IPS DF 6.9 (cell line): ENCODE measurements at regions not wholly inside any gene's neighbourhood (a gene's known extent, or its start where the extent isn't known, plus 50 kb on each side); places are given as distances from the start of the nearest gene placed in this dataset.
A peak's percentile ranks its signal among the peaks of the same experiment; 100 is the strongest.

ENCODE experiments used
- DNase-seq: peaks from one replicate; pipeline ENCODE4 v3.0.0-alpha.2; 2013; ENCODE audit warnings: low read depth, low spot score
- H3K27ac ChIP-seq: one replicate; pipeline ENCODE4 v1.5.1; 2013; ENCODE audit warnings: low read length, control low read depth
- H3K27me3 ChIP-seq: 2 replicates; pipeline ENCODE4 v1.6.1; 2013; ENCODE audit warnings: mild to moderate bottlenecking, low read length; ENCODE audit not compliant: control insufficient read depth, insufficient read depth
- H3K36me3 ChIP-seq: 2 replicates; pipeline ENCODE4 v1.6.1; 2013; ENCODE audit warnings: low read length; ENCODE audit not compliant: control insufficient read depth, insufficient read depth
- H3K4me1 ChIP-seq: 2 replicates; pipeline ENCODE4 v1.6.1; 2013; ENCODE audit warnings: low read length; ENCODE audit not compliant: control insufficient read depth, insufficient read depth
- H3K4me3 ChIP-seq: 2 replicates; pipeline ENCODE4 v1.5.1; 2013; ENCODE audit warnings: mild to moderate bottlenecking, low read length
- H3K9me3 ChIP-seq: 2 replicates; pipeline ENCODE4 v1.6.1; 2013; ENCODE audit warnings: low read length, inconsistent platforms; ENCODE audit not compliant: control insufficient read depth, insufficient read depth
- WGBS: extraction: QIAGEN DNeasy Blood & Tissue Kit; methylation state at CpG from one replicate; pipeline ENCODE4 v1.1.7; 2013; ENCODE audit warnings: mixed read lengths, missing lambda C conversion rate; ENCODE audit not compliant: insufficient read length, insufficient coverage; 5-methylcytosine and 5-hydroxymethylcytosine counted together

DNA sequence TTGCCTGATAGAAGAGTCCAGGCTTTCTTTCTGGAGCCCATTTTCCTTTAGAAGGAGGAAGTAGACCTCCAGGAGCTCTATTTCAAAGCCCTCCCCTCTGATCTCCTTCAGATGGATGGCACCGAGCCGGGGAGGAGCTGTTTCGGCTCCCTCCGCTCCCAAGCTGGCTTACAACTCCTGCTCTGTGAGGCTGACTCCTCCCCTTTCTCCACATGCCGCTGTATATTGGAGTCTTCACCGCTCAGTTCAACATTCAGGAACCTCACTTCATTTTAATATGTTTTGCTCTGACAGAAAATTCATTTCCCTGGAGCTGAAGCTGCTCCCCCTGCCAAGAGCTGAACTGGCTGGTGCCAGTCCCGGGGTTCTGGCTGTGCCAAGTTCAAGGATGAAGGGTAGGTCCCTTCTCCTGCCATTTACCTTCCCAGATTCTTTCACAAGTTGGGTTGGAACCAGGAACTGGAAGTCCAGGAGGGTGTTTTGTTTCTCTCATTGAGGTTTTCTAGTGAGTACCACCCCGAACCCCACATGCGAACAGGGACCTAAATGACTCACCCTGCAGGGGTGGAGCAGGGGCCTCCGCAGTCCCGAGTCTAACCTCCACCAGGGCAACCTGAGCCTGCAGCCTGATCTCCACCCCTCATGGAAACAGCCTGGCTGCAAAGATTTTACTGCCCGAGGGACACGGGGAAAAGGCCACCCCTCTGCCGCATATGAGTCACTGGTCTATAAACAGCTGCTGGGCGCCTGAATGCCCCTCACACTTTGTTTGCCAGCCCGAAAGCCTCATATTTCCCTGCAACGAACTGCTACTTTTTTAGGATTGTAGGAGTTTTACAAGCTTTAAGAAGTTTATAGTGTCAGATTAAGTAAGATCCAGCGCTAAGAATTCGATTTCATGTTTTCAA, 68.6 kb upstream of the FOXA2 start:
- no peak overlapping the region for H3K27ac ChIP-seq
- no peak for DNase-seq
- WGBS, result no CpG with 5 or more reads among the region's 19 CpGs

DNA sequence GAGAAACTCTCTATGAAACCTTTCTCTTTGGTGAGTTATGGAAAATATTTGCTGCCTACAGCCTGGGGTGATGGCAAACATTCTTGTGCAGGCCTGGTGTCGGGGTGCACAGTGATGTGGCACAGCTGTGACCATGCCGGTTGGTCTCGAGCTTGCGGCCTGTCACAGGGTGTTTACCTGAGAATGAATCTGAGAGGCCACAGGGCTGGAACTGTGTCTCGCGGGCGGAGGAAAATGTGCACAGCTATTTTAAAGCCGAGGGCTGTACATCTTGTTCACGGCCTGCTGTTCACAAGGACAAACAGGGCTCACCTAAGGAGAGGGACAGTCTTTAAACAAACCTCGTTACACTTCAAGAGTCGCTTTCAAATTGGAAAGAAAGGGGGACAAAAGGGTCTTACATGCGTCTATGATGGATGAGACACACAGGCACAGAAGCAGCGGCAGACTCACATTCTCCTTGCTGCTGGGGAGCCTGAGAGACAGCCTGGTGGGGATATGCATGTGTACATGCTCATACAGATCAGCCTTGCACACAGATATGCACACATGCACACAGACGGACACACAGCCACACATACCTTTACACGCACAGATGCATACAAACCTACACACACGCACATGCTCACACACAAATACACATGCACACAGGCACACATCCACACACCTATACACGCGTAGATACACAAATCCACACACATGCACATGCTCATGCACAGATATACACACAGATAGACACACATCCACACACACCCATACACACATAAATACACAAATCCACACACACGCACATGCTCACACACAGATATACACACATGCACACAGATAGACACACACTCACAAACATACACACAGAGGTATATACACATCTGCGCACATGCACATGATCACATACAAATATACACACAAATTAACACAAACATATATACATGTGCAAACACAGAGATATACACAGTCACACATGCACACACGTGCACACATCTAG, 69.6 kb upstream of the FOXA2 start:
- DNase-seq, result no peak
- Histone ChIP-seq H3K9me3 (no peaks in the 10 kb centered on the region), H3K27ac (no peak overlapping the region), H3K4me3 (no peak overlapping the region), H3K4me1 (peaks cover 3% of the 10 kb centered on the region; the same call in 1 of the 2 replicates), H3K27me3 (no peaks in the 10 kb centered on the region), H3K36me3 (no peaks in the 10 kb centered on the region)
- no CpG with 5 or more reads among the region's 21 CpGs for WGBS

More for the DNA sequence above, 68.6 kb upstream of the FOXA2 start:
- H3K4me3 ChIP-seq, result no peak overlapping the region
- no peaks in the 10 kb centered on the region for H3K27me3 ChIP-seq
- no peaks in the 10 kb centered on the region for H3K9me3 ChIP-seq
- H3K4me1 ChIP-seq, result peaks cover 3% of the 10 kb centered on the region; the same call in 1 of the 2 replicates
- H3K36me3 ChIP-seq, result no peaks in the 10 kb centered on the region

DNA sequence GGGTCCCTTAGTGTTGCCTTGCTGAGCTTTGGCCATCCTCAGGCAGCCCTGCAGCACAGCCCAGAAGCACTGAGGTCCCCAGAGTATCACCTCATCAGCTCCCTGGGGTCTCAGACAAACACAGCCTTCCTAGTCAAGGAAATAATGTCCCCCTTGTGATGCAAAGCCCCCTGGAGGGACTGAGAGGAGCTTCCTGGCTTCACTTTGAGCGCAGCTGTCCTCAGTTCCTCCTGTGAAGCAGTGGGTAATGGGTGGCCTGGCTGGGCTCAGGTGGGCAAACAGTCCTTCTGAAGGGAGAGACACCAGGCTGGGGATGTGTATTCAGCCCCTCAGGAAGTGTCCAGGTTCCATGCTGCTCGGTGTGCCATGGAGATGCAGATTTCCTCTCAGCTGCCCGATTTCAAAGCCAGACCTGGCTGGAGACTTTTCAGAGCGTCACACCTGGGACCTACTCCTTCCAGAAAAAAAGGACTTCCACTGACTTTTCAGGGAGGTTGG, 79.2 kb upstream of the FOXA2 start:
- H3K27ac ChIP-seq, result no peak overlapping the region
- H3K4me1 ChIP-seq, result peaks cover 3% of the 10 kb centered on the region; the same call in 1 of the 2 replicates
- no peak overlapping the region for H3K4me3 ChIP-seq

DNA sequence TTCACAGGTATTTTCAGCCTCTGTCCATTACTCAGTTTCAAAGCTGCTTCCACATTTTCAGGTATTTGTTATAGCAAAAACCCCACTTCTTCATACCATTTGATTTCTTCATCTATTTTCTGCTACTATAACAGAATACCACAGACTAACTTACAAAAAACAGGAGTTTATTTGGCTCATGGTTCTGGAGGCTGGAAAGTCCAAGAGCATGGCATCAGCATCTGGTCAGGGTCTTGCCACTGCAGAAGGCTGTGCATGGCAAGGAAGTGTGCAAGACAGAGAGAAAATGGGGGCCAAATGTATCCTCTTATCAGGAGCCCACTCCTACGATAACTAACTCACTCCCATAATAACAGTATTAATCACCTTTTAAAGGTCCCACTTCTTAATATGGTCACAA, 82.8 kb upstream of the FOXA2 start:
- Histone ChIP-seq H3K36me3 (no peaks in the 10 kb centered on the region), H3K4me3 (no peak overlapping the region), H3K27me3 (no peaks in the 10 kb centered on the region), H3K27ac (no peak overlapping the region), H3K4me1 (peaks cover 3% of the 10 kb centered on the region; the same call in 1 of the 2 replicates), H3K9me3 (peaks cover 1% of the 10 kb centered on the region; the same call in 1 of the 2 replicates)
- no CpG with 5 or more reads among the region's 1 CpG for WGBS
- DNase-seq, result no peak

More for the DNA sequence above, 79.2 kb upstream of the FOXA2 start:
- no peaks in the 10 kb centered on the region for H3K36me3 ChIP-seq
- H3K27me3 ChIP-seq, result no peaks in the 10 kb centered on the region
- H3K9me3 ChIP-seq, result peaks cover 1% of the 10 kb centered on the region; the same call in 1 of the 2 replicates
- WGBS, result no CpG with 5 or more reads among the region's 4 CpGs
- DNase-seq, result peak; percentile 83

DNA sequence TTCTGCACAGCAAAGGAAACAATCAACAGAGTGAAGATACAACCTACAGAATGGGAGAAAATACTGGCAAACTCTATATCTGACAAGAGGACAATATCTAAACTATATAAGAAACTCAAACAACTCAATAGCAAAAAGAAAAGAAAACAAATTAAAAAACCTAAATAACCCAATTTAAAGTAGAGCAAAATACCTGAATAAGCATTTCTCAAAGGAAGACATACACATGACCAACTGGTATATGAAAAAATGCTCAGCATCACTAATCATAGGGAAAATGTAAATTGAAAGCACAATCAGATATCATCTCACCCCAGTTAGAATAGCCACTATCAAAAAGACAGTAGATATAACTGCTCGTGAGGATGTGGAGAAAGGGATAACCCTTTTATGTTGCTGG, 87.8 kb upstream of the FOXA2 start:
- no peak for DNase-seq
- H3K4me3 ChIP-seq, result no peak overlapping the region
- no peaks in the 10 kb centered on the region for H3K36me3 ChIP-seq
- H3K27ac ChIP-seq, result no peak overlapping the region
- H3K27me3 ChIP-seq, result no peaks in the 10 kb centered on the region
- H3K4me1 ChIP-seq, result no peaks in the 10 kb centered on the region
- WGBS, result no CpG with 5 or more reads among the region's 1 CpG
- no peaks in the 10 kb centered on the region for H3K9me3 ChIP-seq

DNA sequence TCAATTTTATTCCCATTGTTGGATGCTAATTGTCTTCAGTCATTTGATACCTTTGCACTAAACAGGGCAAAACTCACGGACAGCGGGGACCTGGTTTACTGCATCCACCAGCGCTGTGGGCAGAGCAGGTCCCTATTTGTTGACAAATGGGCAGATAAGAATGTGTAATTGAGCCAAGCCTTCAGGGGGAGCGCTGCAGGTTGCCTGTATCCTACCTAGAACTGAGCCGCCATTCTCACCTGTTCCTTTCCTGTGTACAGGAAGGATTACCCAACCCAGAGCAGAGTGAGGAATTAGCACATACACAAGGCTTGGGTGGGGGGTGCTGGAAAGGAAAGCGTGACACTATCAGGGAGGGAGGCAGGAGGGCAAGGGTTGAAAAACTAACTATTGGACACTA, 89.1 kb upstream of the FOXA2 start:
- Histone ChIP-seq H3K27me3 (no peaks in the 10 kb centered on the region), H3K9me3 (no peaks in the 10 kb centered on the region), H3K4me1 (no peaks in the 10 kb centered on the region), H3K27ac (no peak overlapping the region), H3K4me3 (no peak overlapping the region), H3K36me3 (no peaks in the 10 kb centered on the region)
- WGBS, result no CpG with 5 or more reads among the region's 6 CpGs
- no peak for DNase-seq

DNA sequence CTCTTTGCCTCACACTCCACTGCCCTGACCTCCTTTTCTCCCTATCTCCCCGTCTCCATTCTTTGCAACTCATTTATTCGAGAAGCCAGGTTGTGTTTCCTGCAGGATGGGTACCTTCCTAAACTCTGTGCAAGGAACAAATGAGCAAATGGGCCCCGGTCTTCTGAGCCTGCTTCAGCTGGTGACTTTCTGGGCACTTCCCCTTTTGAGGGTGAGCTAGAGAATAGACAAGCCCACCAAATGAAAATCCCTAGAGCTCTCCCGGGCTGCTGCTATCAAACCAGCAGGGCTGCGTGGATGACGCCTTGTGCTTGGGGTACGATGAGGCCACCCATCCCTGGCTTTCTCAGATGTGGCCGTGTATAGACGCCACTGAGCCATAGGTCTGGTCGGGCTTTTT, 91.0 kb upstream of the FOXA2 start:
- Histone ChIP-seq H3K9me3 (no peaks in the 10 kb centered on the region), H3K4me1 (no peaks in the 10 kb centered on the region), H3K4me3 (no peak overlapping the region), H3K27ac (no peak overlapping the region), H3K36me3 (no peaks in the 10 kb centered on the region), H3K27me3 (no peaks in the 10 kb centered on the region; the same call in 1 of the 2 replicates)
- WGBS, result no CpG with 5 or more reads among the region's 10 CpGs
- no peak for DNase-seq

DNA sequence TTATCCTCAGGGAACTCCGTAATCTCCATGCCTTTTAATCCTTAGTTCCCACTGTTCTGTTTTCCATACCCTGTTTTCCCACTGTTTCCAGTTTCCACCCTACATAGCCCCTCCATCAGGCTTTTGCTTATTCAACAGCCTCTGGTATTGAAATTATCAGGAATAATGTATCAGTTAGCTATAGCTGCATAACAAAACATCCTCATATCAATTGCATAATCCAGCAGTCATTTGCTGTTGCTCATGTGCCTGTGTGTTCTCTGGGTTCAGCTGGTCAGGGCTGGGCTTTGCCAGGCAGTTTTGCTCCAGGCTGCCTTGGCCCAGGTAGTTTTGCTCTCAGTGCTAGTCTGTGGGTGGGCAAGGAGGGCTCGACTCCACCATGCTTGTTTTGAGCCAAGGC, 94.3 kb upstream of the FOXA2 start:
- Histone ChIP-seq H3K27me3 (no peaks in the 10 kb centered on the region; the same call in 1 of the 2 replicates), H3K36me3 (no peaks in the 10 kb centered on the region), H3K4me1 (peaks cover under 1% of the 10 kb centered on the region; the same call in 1 of the 2 replicates), H3K9me3 (no peaks in the 10 kb centered on the region), H3K27ac (no peak overlapping the region), H3K4me3 (no peak overlapping the region)
- no peak for DNase-seq
- no CpG with 5 or more reads among the region's 2 CpGs for WGBS

DNA sequence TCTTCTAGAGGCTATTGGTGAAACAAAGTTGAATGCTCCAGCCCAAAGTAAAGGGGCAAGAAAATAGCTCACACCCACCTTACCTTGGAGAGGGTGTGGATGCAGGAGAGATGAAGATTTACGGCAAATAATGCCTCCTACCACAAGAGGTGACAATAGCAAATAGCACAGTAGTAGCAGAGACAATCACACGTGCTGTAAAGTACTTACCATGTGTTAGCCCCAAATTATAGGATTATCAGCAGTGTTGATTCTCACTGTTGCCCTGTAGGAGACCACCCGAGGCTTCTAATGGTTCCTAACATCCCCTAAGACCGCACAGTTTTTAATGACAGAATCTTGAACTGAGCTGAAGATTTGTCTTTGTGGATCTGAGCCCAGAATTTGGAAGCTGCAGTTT, 94.8 kb upstream of the FOXA2 start:
- no peak for DNase-seq
- H3K4me3 ChIP-seq, result no peak overlapping the region
- no peak overlapping the region for H3K27ac ChIP-seq
- WGBS, result no CpG with 5 or more reads among the region's 4 CpGs
- no peaks in the 10 kb centered on the region; the same call in 1 of the 2 replicates for H3K27me3 ChIP-seq
- H3K9me3 ChIP-seq, result no peaks in the 10 kb centered on the region
- H3K4me1 ChIP-seq, result peaks cover 2% of the 10 kb centered on the region
- no peaks in the 10 kb centered on the region for H3K36me3 ChIP-seq
